ENCODE measurements at regions not wholly inside any gene's neighbourhood (a gene's known extent, or its start where the extent isn't known, plus 50 kb on each side); places are given as distances from the start of the nearest gene placed in this dataset.

DNA sequence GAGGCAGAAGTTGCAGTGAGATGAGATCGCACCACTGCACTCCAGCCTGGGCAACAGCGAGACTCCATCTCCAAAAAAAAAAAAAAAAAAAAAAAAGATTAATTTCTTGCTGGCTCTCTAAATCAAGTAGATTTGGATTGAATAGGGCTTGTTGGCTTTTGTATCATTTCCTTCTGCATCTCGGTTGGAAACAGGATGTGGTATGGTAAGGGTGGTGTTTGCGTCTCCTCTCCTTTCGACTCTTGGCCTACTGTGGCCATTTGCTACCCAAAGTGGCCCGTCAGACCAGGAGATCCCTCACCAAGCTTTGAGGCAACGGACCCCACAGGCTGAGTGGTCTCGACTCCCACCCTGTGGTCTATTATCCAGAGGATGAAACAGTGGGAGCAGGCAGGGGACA, 168.0 kb upstream of the IRX3 start:
- TF ChIP-seq POLR2AphosphoS5 (IDR thresholded peaks at IDR 0.05; ENCODE audit: low read depth, low read length) (no peak), SIN3A (IDR thresholded peaks at IDR 0.05; ENCODE audit: borderline replicate concordance, insufficient read depth, low read depth, low read length) (no peak), TCF7L2 (IDR thresholded peaks at IDR 0.05; ENCODE audit: low read depth, low read length) (no peak)
- TF ChIP-seq, protein P1, sequence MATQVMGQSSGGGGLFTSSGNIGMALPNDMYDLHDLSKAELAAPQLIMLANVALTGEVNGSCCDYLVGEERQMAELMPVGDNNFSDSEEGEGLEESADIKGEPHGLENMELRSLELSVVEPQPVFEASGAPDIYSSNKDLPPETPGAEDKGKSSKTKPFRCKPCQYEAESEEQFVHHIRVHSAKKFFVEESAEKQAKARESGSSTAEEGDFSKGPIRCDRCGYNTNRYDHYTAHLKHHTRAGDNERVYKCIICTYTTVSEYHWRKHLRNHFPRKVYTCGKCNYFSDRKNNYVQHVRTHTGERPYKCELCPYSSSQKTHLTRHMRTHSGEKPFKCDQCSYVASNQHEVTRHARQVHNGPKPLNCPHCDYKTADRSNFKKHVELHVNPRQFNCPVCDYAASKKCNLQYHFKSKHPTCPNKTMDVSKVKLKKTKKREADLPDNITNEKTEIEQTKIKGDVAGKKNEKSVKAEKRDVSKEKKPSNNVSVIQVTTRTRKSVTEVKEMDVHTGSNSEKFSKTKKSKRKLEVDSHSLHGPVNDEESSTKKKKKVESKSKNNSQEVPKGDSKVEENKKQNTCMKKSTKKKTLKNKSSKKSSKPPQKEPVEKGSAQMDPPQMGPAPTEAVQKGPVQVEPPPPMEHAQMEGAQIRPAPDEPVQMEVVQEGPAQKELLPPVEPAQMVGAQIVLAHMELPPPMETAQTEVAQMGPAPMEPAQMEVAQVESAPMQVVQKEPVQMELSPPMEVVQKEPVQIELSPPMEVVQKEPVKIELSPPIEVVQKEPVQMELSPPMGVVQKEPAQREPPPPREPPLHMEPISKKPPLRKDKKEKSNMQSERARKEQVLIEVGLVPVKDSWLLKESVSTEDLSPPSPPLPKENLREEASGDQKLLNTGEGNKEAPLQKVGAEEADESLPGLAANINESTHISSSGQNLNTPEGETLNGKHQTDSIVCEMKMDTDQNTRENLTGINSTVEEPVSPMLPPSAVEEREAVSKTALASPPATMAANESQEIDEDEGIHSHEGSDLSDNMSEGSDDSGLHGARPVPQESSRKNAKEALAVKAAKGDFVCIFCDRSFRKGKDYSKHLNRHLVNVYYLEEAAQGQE (IDR thresholded peaks at IDR 0.05; ENCODE audit: insufficient read depth in 1 of 2, low read depth in 2 of 2, low read length in 1 of 2): no peak
- DNase-seq (ENCODE audit: low read depth, low spot score) (no peak), ATAC-seq (no peak)
- Histone ChIP-seq H3K36me3 (ENCODE audit: control insufficient read depth, insufficient read depth, low read length) (no peaks in the 10 kb centered on the region), H3K4me1 (ENCODE audit: control insufficient read depth, insufficient read depth, low read length) (no peaks in the 10 kb centered on the region), H3K9me3 (ENCODE audit: control insufficient read depth, insufficient read depth, low read depth, low read length) (no peaks in the 10 kb centered on the region), H3K27ac (ENCODE audit: low read length) (no peak overlapping the region), H3K27me3 (ENCODE audit: control insufficient read depth, insufficient read depth, low read length) (no peaks in the 10 kb centered on the region), H3K4me3 (ENCODE audit: low read depth in 2 of 2, low read length in 2 of 2) (no peak overlapping the region)
- intact Hi-C loops (cut with micrococcal nuclease; ENCODE audit: unreplicated experiment) (loop anchor here (10.0 kb wide), 1 partner anchor 170 kb away; the partner anchor contains the start of gene IRX3), in situ Hi-C loops (cut with HindIII; ENCODE audit: low pct_unique_long_range_greater_than_20kb, low sequenced_read_pairs) (no loop called here)
- ChIA-PET CTCF (no interaction called here), POLR2A (no interaction called here)
- BruUV-seq (replicated peaks): no TSS peak

DNA sequence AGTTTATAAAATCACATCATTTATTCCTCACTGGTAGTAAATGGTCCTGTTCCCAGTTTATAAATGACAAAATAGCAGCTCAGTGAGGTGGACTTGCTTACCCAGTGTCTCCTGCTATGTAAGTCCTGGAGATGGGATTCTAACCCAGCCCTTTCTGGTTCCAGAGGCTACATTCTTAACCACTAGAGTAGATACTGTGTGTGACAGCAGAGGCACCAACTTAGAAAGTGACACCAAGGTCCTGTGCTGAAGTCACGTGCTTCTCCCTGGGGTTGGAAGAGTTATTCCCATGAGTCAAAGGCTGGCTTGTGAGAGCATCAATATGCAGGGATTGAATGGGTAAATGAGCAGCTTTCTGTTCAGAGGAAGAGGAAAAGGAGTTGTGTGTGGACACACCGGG, 167.3 kb upstream of the IRX3 start:
- DNase-seq (ENCODE audit: low read depth, low spot score) (no peak), ATAC-seq (no peak)
- TF ChIP-seq, protein P1 (IDR thresholded peaks at IDR 0.05; ENCODE audit: insufficient read depth in 1 of 2, low read depth in 2 of 2, low read length in 1 of 2): no peak
- TF ChIP-seq, protein P2, sequence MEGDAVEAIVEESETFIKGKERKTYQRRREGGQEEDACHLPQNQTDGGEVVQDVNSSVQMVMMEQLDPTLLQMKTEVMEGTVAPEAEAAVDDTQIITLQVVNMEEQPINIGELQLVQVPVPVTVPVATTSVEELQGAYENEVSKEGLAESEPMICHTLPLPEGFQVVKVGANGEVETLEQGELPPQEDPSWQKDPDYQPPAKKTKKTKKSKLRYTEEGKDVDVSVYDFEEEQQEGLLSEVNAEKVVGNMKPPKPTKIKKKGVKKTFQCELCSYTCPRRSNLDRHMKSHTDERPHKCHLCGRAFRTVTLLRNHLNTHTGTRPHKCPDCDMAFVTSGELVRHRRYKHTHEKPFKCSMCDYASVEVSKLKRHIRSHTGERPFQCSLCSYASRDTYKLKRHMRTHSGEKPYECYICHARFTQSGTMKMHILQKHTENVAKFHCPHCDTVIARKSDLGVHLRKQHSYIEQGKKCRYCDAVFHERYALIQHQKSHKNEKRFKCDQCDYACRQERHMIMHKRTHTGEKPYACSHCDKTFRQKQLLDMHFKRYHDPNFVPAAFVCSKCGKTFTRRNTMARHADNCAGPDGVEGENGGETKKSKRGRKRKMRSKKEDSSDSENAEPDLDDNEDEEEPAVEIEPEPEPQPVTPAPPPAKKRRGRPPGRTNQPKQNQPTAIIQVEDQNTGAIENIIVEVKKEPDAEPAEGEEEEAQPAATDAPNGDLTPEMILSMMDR (IDR thresholded peaks at IDR 0.05): no peak
- TF ChIP-seq POLR2AphosphoS5 (IDR thresholded peaks at IDR 0.05; ENCODE audit: low read depth, low read length) (no peak), SIN3A (IDR thresholded peaks at IDR 0.05; ENCODE audit: borderline replicate concordance, insufficient read depth, low read depth, low read length) (no peak), TCF7L2 (IDR thresholded peaks at IDR 0.05; ENCODE audit: low read depth, low read length) (no peak)
- Histone ChIP-seq H3K27me3 (ENCODE audit: control insufficient read depth, insufficient read depth, low read length) (no peaks in the 10 kb centered on the region), H3K4me3 (ENCODE audit: low read depth in 2 of 2, low read length in 2 of 2) (no peak overlapping the region), H3K9me3 (ENCODE audit: control insufficient read depth, insufficient read depth, low read depth, low read length) (no peaks in the 10 kb centered on the region), H3K27ac (ENCODE audit: low read length) (no peak overlapping the region), H3K36me3 (ENCODE audit: control insufficient read depth, insufficient read depth, low read length) (no peaks in the 10 kb centered on the region), H3K4me1 (ENCODE audit: control insufficient read depth, insufficient read depth, low read length) (no peaks in the 10 kb centered on the region)
- CTCF ChIA-PET: no interaction called here
- BruUV-seq (replicated peaks): no TSS peak
- POLR2A ChIA-PET: no interaction called here
- intact Hi-C loops (cut with micrococcal nuclease; ENCODE audit: unreplicated experiment): loop anchor here (10.0 kb wide), 1 partner anchor 169 kb away; the partner anchor contains the start of gene IRX3
- in situ Hi-C loops (cut with HindIII; ENCODE audit: low pct_unique_long_range_greater_than_20kb, low sequenced_read_pairs): no loop called here
